ENCODE measurements at regions not wholly inside any gene's neighbourhood (a gene's known extent, or its start where the extent isn't known, plus 50 kb on each side); places are given as distances from the start of the nearest gene placed in this dataset.
A peak's percentile ranks its signal among the peaks of the same experiment; 100 is the strongest.

DNA sequence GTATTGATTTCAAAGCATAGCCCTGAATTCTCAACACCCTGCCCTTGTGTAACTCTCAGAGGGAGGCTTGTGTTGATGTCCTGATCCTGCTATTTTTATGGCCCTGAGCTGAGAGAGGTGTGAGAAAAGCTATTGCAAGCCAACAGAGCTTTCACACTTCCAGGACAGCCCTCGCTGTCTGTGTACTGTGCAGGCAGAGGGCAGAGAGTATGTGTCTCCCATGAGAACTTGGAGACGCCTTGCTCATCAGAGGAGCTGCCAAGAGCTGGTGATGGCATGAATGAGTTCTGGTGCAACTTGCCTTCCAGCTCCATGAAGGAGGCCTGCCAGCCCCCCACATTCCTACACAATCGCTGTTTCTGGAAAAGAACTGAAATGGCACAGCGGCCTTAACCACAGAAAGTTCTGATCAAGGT is 144.1 kb upstream of the AJAP1 start:
- H3K9me3 ChIP-seq (ENCODE audit: severe bottlenecking): no peaks in the 10 kb centered on the region

DNA sequence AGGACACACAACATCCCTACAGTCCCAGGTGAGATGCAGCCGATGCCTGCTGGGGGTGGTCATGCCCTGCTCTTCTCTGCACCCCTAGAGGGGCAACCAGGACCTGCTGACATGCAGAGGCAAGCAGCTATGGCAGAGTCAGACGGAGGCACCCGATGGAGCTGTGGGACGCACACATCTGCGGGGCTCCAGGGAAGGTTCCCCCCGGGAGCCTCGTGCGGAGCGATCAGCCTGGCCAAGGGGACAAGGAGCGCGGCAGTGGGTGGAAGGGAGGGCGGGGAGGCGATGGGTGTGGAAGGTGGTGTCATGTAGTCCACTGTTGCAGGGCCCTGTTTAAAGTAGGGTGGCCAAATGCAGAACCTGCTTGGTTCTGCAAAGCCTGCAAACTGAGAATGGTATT is 143.0 kb upstream of the AJAP1 start:
- Histone ChIP-seq H3K27ac (no peak overlapping the region), H3K4me3 (ENCODE audit: low read depth, low read length) (no peak overlapping the region), H3K9me3 (ENCODE audit: severe bottlenecking) (no peaks in the 10 kb centered on the region), H3K36me3 (no peaks in the 10 kb centered on the region), H3K27me3 (ENCODE audit: insufficient read depth, low read depth, severe bottlenecking) (no peaks in the 10 kb centered on the region)
- no peak for DNase-seq
- TF ChIP-seq, protein P1, sequence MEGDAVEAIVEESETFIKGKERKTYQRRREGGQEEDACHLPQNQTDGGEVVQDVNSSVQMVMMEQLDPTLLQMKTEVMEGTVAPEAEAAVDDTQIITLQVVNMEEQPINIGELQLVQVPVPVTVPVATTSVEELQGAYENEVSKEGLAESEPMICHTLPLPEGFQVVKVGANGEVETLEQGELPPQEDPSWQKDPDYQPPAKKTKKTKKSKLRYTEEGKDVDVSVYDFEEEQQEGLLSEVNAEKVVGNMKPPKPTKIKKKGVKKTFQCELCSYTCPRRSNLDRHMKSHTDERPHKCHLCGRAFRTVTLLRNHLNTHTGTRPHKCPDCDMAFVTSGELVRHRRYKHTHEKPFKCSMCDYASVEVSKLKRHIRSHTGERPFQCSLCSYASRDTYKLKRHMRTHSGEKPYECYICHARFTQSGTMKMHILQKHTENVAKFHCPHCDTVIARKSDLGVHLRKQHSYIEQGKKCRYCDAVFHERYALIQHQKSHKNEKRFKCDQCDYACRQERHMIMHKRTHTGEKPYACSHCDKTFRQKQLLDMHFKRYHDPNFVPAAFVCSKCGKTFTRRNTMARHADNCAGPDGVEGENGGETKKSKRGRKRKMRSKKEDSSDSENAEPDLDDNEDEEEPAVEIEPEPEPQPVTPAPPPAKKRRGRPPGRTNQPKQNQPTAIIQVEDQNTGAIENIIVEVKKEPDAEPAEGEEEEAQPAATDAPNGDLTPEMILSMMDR (IDR thresholded peaks at IDR 0.05; ENCODE audit: low read depth, low read length): no peak

More for the DNA sequence above, 144.1 kb upstream of the AJAP1 start:
- DNase-seq: no peak
- Histone ChIP-seq H3K36me3 (no peaks in the 10 kb centered on the region), H3K27ac (no peak overlapping the region), H3K27me3 (ENCODE audit: insufficient read depth, low read depth, severe bottlenecking) (no peaks in the 10 kb centered on the region), H3K4me3 (ENCODE audit: low read depth, low read length) (no peak overlapping the region)
- TF ChIP-seq, protein P1 (IDR thresholded peaks at IDR 0.05; ENCODE audit: low read depth, low read length): no peak

DNA sequence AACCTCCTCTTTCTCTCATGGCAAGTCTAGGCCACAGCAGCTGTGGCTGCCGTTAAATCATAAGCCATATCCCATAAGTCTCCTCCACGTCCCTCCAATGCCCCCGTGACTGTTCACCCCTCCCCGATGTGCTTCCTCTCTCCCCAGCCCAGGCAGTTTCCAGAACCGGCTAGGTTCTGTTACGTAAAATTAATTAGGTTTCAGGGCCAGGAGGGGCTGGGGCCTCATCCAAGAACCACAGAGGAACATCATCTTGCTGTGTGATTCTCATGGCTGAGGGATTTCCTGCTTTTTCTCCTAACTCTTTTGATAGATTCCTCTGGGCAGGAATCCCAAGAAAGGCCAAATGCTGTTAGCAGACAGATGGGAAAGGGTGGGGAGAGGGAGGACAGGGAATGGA is 141.8 kb upstream of the AJAP1 start:
- Histone ChIP-seq H3K4me3 (ENCODE audit: low read depth, low read length) (no peak overlapping the region), H3K27me3 (ENCODE audit: insufficient read depth, low read depth, severe bottlenecking) (no peaks in the 10 kb centered on the region), H3K9me3 (ENCODE audit: severe bottlenecking) (no peaks in the 10 kb centered on the region), H3K27ac (peak overlapping the region; percentile 31), H3K36me3 (no peaks in the 10 kb centered on the region)
- peak; percentile 17 for DNase-seq
- TF ChIP-seq, protein P1 (IDR thresholded peaks at IDR 0.05; ENCODE audit: low read depth, low read length): no peak

DNA sequence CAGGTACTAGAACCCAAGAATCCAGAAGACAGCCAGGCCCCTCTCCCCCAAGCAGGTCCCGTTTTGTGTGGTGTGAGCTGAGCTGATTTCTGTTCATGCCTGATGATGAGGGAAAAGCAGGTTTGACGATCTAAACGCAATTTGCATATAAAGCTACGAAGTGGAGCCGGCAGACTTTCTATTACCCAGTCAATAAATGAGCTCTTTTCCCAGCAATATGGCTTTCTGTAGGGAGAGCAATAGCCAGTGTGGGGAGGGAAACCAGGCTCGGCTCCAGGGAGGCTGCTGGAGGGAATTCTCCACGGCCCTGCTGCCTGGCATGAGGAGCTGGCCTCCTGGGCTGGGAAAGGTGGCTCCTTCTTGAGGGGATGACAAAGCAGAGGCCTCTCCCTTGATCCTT is 140.7 kb upstream of the AJAP1 start:
- no peaks in the 10 kb centered on the region for H3K27me3 ChIP-seq (ENCODE audit: insufficient read depth, low read depth, severe bottlenecking)
- TF ChIP-seq, protein P1 (IDR thresholded peaks at IDR 0.05; ENCODE audit: low read depth, low read length): no peak

DNA sequence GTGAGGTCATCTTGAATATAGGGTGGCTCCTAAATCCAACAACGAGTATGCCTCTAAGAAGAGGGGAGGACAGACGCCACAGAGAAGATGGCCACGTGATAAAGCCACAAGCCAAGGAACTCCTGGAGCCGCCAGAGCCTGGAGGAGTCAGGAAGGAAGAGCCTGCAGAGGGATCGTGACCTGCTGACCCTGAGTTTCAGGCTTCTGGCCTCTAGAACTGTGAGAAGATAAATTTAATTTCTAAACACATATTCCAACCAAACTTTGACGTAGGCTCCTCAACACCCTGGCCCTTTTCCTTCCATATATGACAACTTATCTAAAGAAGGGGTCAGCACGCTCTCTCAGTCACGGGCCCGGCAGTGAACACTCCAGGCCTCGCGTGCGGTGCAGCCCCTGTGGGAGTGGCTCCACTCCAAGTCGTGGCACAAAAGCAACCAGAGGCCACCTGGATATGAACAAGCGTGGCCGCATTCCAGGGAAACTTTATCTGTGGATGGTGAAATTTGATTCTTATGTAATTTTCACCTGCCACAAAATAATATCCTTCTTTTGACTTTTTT is 138.6 kb upstream of the AJAP1 start:
- Histone ChIP-seq H3K36me3 (no peaks in the 10 kb centered on the region), H3K9me3 (ENCODE audit: severe bottlenecking) (no peaks in the 10 kb centered on the region)
- no peak for DNase-seq

More for the DNA sequence above, 140.7 kb upstream of the AJAP1 start:
- H3K9me3 ChIP-seq (ENCODE audit: severe bottlenecking): no peaks in the 10 kb centered on the region
- no peaks in the 10 kb centered on the region for H3K36me3 ChIP-seq
- no peak for DNase-seq
- no peak overlapping the region for H3K4me3 ChIP-seq (ENCODE audit: low read depth, low read length)
- 0 out of 2 replicates have a peak overlapping the region, but pooled peaks have one; percentile 33 for H3K27ac ChIP-seq

More for the DNA sequence above, 138.6 kb upstream of the AJAP1 start:
- TF ChIP-seq, protein P1 (IDR thresholded peaks at IDR 0.05; ENCODE audit: low read depth, low read length): no peak
- Histone ChIP-seq H3K27ac (no peak overlapping the region), H3K4me3 (ENCODE audit: low read depth, low read length) (no peak overlapping the region), H3K27me3 (ENCODE audit: insufficient read depth, low read depth, severe bottlenecking) (no peaks in the 10 kb centered on the region)
